H1 (cell line): ENCODE measurements at regions not wholly inside any gene's neighbourhood (a gene's known extent, or its start where the extent isn't known, plus 50 kb on each side); places are given as distances from the start of the nearest gene placed in this dataset.
A peak's percentile ranks its signal among the peaks of the same experiment; 100 is the strongest.

Experiments
- BACH1 ChIP-seq: IDR thresholded peaks from 2 replicates; pipeline ENCODE4 v1.6.1; 2012; ENCODE audit warnings: low read length, improper control_type of control experiment
- CHD1 ChIP-seq: IDR thresholded peaks from 2 replicates; pipeline ENCODE4 v1.6.1; 2012; ENCODE audit warnings: low read depth, low read length, improper control_type of control experiment
- CHD7 ChIP-seq: fragments of 300-600 bp; sonication (generic); IDR thresholded peaks from 2 replicates; pipeline ENCODE4 v1.7.1; 2012; ENCODE audit warnings: low read length, moderate library complexity, mild to moderate bottlenecking, inconsistent platforms; ENCODE audit not compliant: insufficient replicate concordance
- CTBP2 ChIP-seq: IDR thresholded peaks from 2 replicates; pipeline ENCODE4 v1.7.0; 2011; ENCODE audit warnings: borderline replicate concordance, mild to moderate bottlenecking, moderate library complexity, mixed read lengths, low read length; ENCODE audit not compliant: insufficient read depth, insufficient read length
- GTF2F1 ChIP-seq: IDR thresholded peaks from 2 replicates; pipeline ENCODE4 v1.6.1; 2012; ENCODE audit warnings: low read depth, low read length, improper control_type of control experiment, borderline replicate concordance
- HDAC6 ChIP-seq: IDR thresholded peaks from one replicate; pipeline ENCODE4 v1.7.1; 2012; ENCODE audit warnings: low read depth, mild to moderate bottlenecking, inconsistent platforms, low read length, moderate library complexity
- KDM1A ChIP-seq: fragments of 200-600, 300-600 bp; sonication (generic); IDR thresholded peaks from 2 replicates; pipeline ENCODE4 v1.7.1; 2016; ENCODE audit warnings: mild to moderate bottlenecking, low read length, borderline replicate concordance
- MAFK ChIP-seq: IDR thresholded peaks from 2 replicates; pipeline ENCODE4 v1.6.1; 2012; ENCODE audit warnings: low read depth, mild to moderate bottlenecking, improper control_type of control experiment, low read length
- SIX5 ChIP-seq: IDR thresholded peaks from 2 replicates; pipeline ENCODE4 v1.6.1; 2011; ENCODE audit warnings: mild to moderate bottlenecking, low read depth, low read length
- SUZ12 ChIP-seq: fragments of 200-600 bp; sonication (generic); IDR thresholded peaks from 2 replicates; pipeline ENCODE4 v1.6.1; 2012; ENCODE audit warnings: mild to moderate bottlenecking, inconsistent platforms, low read length, moderate library complexity, mixed read lengths
- TAF1 ChIP-seq: IDR thresholded peaks from 2 replicates; pipeline ENCODE4 v1.6.1; 2011; ENCODE audit warnings: mild to moderate bottlenecking, low read depth, low read length

- no peak for TF ChIP-seq TAF1
- TF ChIP-seq SUZ12, result no peak
- TF ChIP-seq CHD7, result no peak
- TF ChIP-seq CHD1, result no peak
- TF ChIP-seq MAFK, result no peak
- TF ChIP-seq KDM1A, result no peak
- no peak for TF ChIP-seq SIX5
- TF ChIP-seq HDAC6, result no peak
- no peak for TF ChIP-seq BACH1
- TF ChIP-seq CTBP2, result peak; percentile 67
- TF ChIP-seq GTF2F1, result no peak
Observed at GRCh38 chr14:71776471-71777360, 155.5 kb upstream of the RGS6 start (continued).
